ENCODE measurements at regions not wholly inside any gene's neighbourhood (a gene's known extent, or its start where the extent isn't known, plus 50 kb on each side); places are given as distances from the start of the nearest gene placed in this dataset.

DNA sequence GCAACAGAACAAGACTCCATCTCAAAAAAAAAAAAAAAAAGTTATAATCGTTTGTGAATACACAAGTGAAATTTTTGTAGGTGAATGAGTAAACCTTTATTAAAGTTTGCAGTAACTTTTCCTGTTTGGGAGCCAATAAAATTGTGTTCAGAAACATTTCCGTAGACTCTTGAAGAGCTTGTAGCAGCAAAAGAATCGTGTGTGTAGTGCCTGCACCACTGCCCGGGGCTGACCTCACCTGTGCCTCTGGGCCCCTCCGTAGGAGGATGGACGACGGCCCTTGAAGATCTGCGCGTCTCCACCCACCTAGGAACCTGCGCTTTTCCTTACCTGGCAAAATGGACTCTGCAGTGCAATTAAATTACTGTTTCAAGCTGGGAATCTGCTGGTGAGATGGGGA is 366.0 kb downstream of the THBS2 start:
- dilution Hi-C loops (cut with HindIII; ENCODE audit: low sequenced_read_pairs, unreplicated experiment) (no loop called here), in situ Hi-C loops (cut with MboI; ENCODE audit: low sequenced_read_pairs) (loop anchor here (25.0 kb wide), 1 partner anchor 975 kb away; no protein-coding TSS in a partner anchor)
- CTCF ChIA-PET = interaction anchor here (0.6 kb wide), 1 partner anchor 827 kb away, joined by 4 read pairs; no protein-coding TSS in a partner anchor

More for the DNA sequence above, 366.0 kb downstream of the THBS2 start:
- no peak overlapping the region for H2AK9ac ChIP-seq (replicated peaks; ENCODE audit: low read depth, low read length, poor library complexity)
- no peak overlapping the region for H3K4me3 ChIP-seq (ENCODE audit: insufficient read depth, low read depth, low read length)
- no peak overlapping the region for H3K56ac ChIP-seq (ENCODE audit: extremely low read depth, insufficient read depth, low read length)
- no peak overlapping the region for H3K23ac ChIP-seq (ENCODE audit: low read depth, low read length)
- no peak overlapping the region for H3K27ac ChIP-seq (ENCODE audit: insufficient read depth, low read length)
- H2BK120ac ChIP-seq (ENCODE audit: low read depth, low read length) = no peak overlapping the region
- H4K5ac ChIP-seq (ENCODE audit: low read depth, low read length) = no peak overlapping the region
- H3K14ac ChIP-seq (replicated peaks; ENCODE audit: low read depth, low read length) = no peak overlapping the region
- no peak overlapping the region for H3K9ac ChIP-seq (ENCODE audit: low read depth, low read length)
- BruUV-seq (replicated peaks) = no TSS peak
- no peaks in the 10 kb centered on the region for H4K20me1 ChIP-seq (ENCODE audit: insufficient read depth, low read length)
- intact Hi-C loops (cut with micrococcal nuclease) = loop anchor here (10.0 kb wide), 1 partner anchor 823 kb away; no protein-coding TSS in a partner anchor
- POLR2A ChIA-PET (ENCODE audit: unreplicated experiment) = no interaction called here
- no peak overlapping the region for H3K4me2 ChIP-seq (ENCODE audit: low read depth, low read length)
- H2AK5ac ChIP-seq (ENCODE audit: low read depth, low read length) = no peak overlapping the region
- no peak overlapping the region for H2BK20ac ChIP-seq (ENCODE audit: low read depth, low read length)
- no peak overlapping the region for H2AFZ ChIP-seq (replicated peaks; ENCODE audit: low read length, poor library complexity)
- no peak for DNase-seq
- no peak overlapping the region for H2BK15ac ChIP-seq (ENCODE audit: low read depth, low read length)
- no peaks in the 10 kb centered on the region for H3K9me1 ChIP-seq (ENCODE audit: insufficient read depth, low read length)
- H3K4ac ChIP-seq (ENCODE audit: low read depth, low read length) = no peak overlapping the region
- no peak overlapping the region for H2BK5ac ChIP-seq (ENCODE audit: low read depth, low read length, poor library complexity, severe bottlenecking)
- H3K4me1 ChIP-seq (ENCODE audit: control insufficient read depth, insufficient read depth, low read length) = no peaks in the 10 kb centered on the region
- no peaks in the 10 kb centered on the region for H3K36me3 ChIP-seq (ENCODE audit: control insufficient read depth, insufficient read depth, low read length)
- no peak for ATAC-seq (ENCODE audit: low read depth)
- no peak overlapping the region for H4K8ac ChIP-seq (ENCODE audit: low read depth in 2 of 2, low read length in 2 of 2)
- peaks cover 3% of the 10 kb centered on the region; the same call in 1 of the 2 replicates for H3K27me3 ChIP-seq (ENCODE audit: control insufficient read depth, insufficient read depth, low read length)
- H3K79me1 ChIP-seq (ENCODE audit: low read depth in 1 of 2, low read length in 2 of 2) = no peaks in the 10 kb centered on the region
- H4K91ac ChIP-seq (ENCODE audit: insufficient read depth, low read depth, low read length) = no peak overlapping the region
- no peak overlapping the region for H3K18ac ChIP-seq (ENCODE audit: low read depth, low read length)
- no peaks in the 10 kb centered on the region for H3K9me3 ChIP-seq (ENCODE audit: control insufficient read depth, insufficient read depth, low read length)
- TF ChIP-seq SMC3 (IDR thresholded peaks at IDR 0.05; ENCODE audit: low read depth, low read length) (no peak), NFE2L2 (IDR thresholded peaks at IDR 0.05; ENCODE audit: low read depth, low read length) (no peak), RAD21 (IDR thresholded peaks at IDR 0.05; ENCODE audit: low read length) (no peak), FOS (IDR thresholded peaks at IDR 0.05; ENCODE audit: low read depth, low read length) (no peak), RFX5 (IDR thresholded peaks at IDR 0.05; ENCODE audit: low read depth, low read length) (no peak), POLR2A (IDR thresholded peaks at IDR 0.05; ENCODE audit: low read depth, low read length) (no peak), MXI1 (IDR thresholded peaks at IDR 0.05; ENCODE audit: borderline replicate concordance, low read depth, low read length) (no peak), CEBPB (IDR thresholded peaks at IDR 0.05; ENCODE audit: low read depth, low read length) (no peak), USF2 (IDR thresholded peaks at IDR 0.05; ENCODE audit: low read depth, low read length) (no peak), MAZ (IDR thresholded peaks at IDR 0.05; ENCODE audit: borderline replicate concordance, low read depth, low read length) (no peak), CTCF (conservative IDR thresholded peaks at IDR 0.05; ENCODE audit: low read depth, low read length) (no peak), ELK1 (IDR thresholded peaks at IDR 0.05; ENCODE audit: borderline replicate concordance, low read depth, low read length) (no peak), MAFK (IDR thresholded peaks at IDR 0.05; ENCODE audit: low read depth, low read length) (no peak), CHD1 (IDR thresholded peaks at IDR 0.05; ENCODE audit: low read depth, low read length) (no peak), BHLHE40 (IDR thresholded peaks at IDR 0.05; ENCODE audit: low read depth, low read length) (no peak), RCOR1 (IDR thresholded peaks at IDR 0.05; ENCODE audit: insufficient replicate concordance, low read length) (no peak)
- WGBS, 2 experiments (ENCODE audit: extremely low coverage in 2 of 2, insufficient read length in 1 of 2) = 69% methylated on average over 3 of the region's 10 CpGs; no CpG with 5 or more reads in 1 of the 2 experiments
